NB4 (cell line): ENCODE measurements at regions not wholly inside any gene's neighbourhood (a gene's known extent, or its start where the extent isn't known, plus 50 kb on each side); places are given as distances from the start of the nearest gene placed in this dataset.

Experiments
- DNase-seq: peaks from one replicate; pipeline ENCODE4 v3.0.0; 2010; ENCODE audit warnings: low read depth
- H3K4me3 ChIP-seq: one replicate; pipeline ENCODE4 v1.5.1; 2011; ENCODE audit warnings: mild to moderate bottlenecking, low read depth, low read length, moderate library complexity
- CTCF ChIP-seq: IDR thresholded peaks from one replicate; pipeline ENCODE4 v1.5.1; 2012; ENCODE audit warnings: low read depth, low read length
- MAX ChIP-seq: IDR thresholded peaks from 2 replicates; pipeline ENCODE4 v1.6.1; 2011; ENCODE audit warnings: low read depth, low read length
- MYC ChIP-seq: IDR thresholded peaks from 2 replicates; pipeline ENCODE4 v1.6.1; 2011; ENCODE audit warnings: low read depth, low read length
- POLR2A ChIP-seq: IDR thresholded peaks from 2 replicates; pipeline ENCODE4 v1.6.1; 2011; ENCODE audit warnings: mild to moderate bottlenecking; ENCODE audit not compliant: insufficient read length; ENCODE audit errors: extremely low read depth

GRCh38 chr4:98765771-98766170, 107.4 kb upstream of the TSPAN5 start:
- H3K4me3 ChIP-seq = no peak overlapping the region
- no peak for TF ChIP-seq MAX
- no peak for TF ChIP-seq CTCF
- TF ChIP-seq MYC = no peak
- no peak for TF ChIP-seq POLR2A
- no peak for DNase-seq

- no peak for TF ChIP-seq POLR2A
- H3K4me3 ChIP-seq = no peak overlapping the region
- DNase-seq = no peak
Observed at GRCh38 chr4:98758182-98758581, 99.8 kb upstream of the TSPAN5 start.

GRCh38 chr4:98754736-98755135, 96.3 kb upstream of the TSPAN5 start:
- no peak overlapping the region for H3K4me3 ChIP-seq
- DNase-seq = no peak
- TF ChIP-seq POLR2A (no peak), CTCF (no peak), MYC (no peak), MAX (no peak)

GRCh38 chr4:98749206-98749605, 90.8 kb upstream of the TSPAN5 start:
- peak; percentile 17 for DNase-seq
- no peak overlapping the region for H3K4me3 ChIP-seq
- TF ChIP-seq MAX (no peak), CTCF (no peak), MYC (no peak), POLR2A (no peak)

- DNase-seq = no peak
- TF ChIP-seq POLR2A (no peak), CTCF (no peak), MAX (no peak)
- no peak overlapping the region for H3K4me3 ChIP-seq
Observed at GRCh38 chr4:98748609-98749008, 90.2 kb upstream of the TSPAN5 start.

- DNase-seq = no peak
- no peak for TF ChIP-seq MAX
- TF ChIP-seq CTCF = no peak
- TF ChIP-seq MYC = no peak
- TF ChIP-seq POLR2A = no peak
- H3K4me3 ChIP-seq = no peak overlapping the region
Observed at GRCh38 chr4:98747393-98748091, 89.1 kb upstream of the TSPAN5 start.
